Panc1 (cell line): ENCODE measurements at regions not wholly inside any gene's neighbourhood (a gene's known extent, or its start where the extent isn't known, plus 50 kb on each side); places are given as distances from the start of the nearest gene placed in this dataset.

ENCODE experiments used
- ATAC-seq: fragments of 200-7000 bp; cut with Tn5 transposase; 2 replicates; pipeline ENCODE4 v1.9.1; 2020; ENCODE audit warnings: mild to moderate bottlenecking, moderate library complexity
- BruUV-seq: library from RNA; stranded (reverse); fragments of 400-500 nt; replicated peaks from 2 replicates; lab custom pipeline; 2021; lab: Mats Ljungman, UMichigan
- CTCF ChIA-PET: fragments of 300-600 bp; sonication (Branson Sonifier 250); formaldehyde crosslinking; loops from one replicate; lab custom pipeline; 2022; ENCODE audit warnings: antibody characterized with exemption; lab: Charles Lee
- POLR2A ChIA-PET: fragments of 300-600 bp; sonication (Branson Sonifier 250); formaldehyde crosslinking; loops from one replicate; lab custom pipeline; 2022; ENCODE audit warnings: antibody characterized with exemption; lab: Charles Lee
- DNase-seq: peaks from one replicate; pipeline ENCODE4 v3.0.0-alpha.2; 2010; ENCODE audit warnings: low read depth, low spot score
- H3K27ac ChIP-seq: 2 replicates; pipeline ENCODE4 v1.5.1; 2011; ENCODE audit warnings: mild to moderate bottlenecking, low read length, inconsistent platforms
- H3K27me3 ChIP-seq: fragments of 200-500 bp; sonication (Bioruptor generic); 2 replicates; pipeline ENCODE4 v1.6.0; 2014; ENCODE audit warnings: low read length, inconsistent platforms; ENCODE audit not compliant: control insufficient read depth, insufficient read depth
- H3K36me3 ChIP-seq: fragments of 200-500 bp; sonication (Bioruptor generic); 2 replicates; pipeline ENCODE4 v1.5.1; 2014; ENCODE audit warnings: inconsistent platforms, mild to moderate bottlenecking, low read length, moderate library complexity; ENCODE audit not compliant: control insufficient read depth, insufficient read depth
- H3K4me1 ChIP-seq: 2 replicates; pipeline ENCODE4 v1.5.1; 2011; ENCODE audit warnings: inconsistent platforms, mild to moderate bottlenecking, low read length, moderate library complexity; ENCODE audit not compliant: control insufficient read depth, insufficient read depth
- H3K4me3 ChIP-seq, 2 experiments: 2 replicates each; pipeline ENCODE4 v1.5.1; 2011 to 2012; ENCODE audit warnings: low read depth in 2 of 2, low read length in 2 of 2, mild to moderate bottlenecking in 2 of 2, inconsistent platforms in 1 of 2, moderate library complexity in 1 of 2
- H3K9me3 ChIP-seq: fragments of 200-500 bp; sonication (Bioruptor generic); 2 replicates; pipeline ENCODE4 v1.5.1; 2014; ENCODE audit warnings: low read depth, mild to moderate bottlenecking, inconsistent platforms, low read length, moderate library complexity; ENCODE audit not compliant: control insufficient read depth, insufficient read depth
- CTCF ChIP-seq: fragments of 450-650 bp; IDR thresholded peaks from 2 replicates; pipeline ENCODE4 v1.5.1; 2017; ENCODE audit warnings: mild to moderate bottlenecking
- POLR2AphosphoS5 ChIP-seq: IDR thresholded peaks from 2 replicates; pipeline ENCODE4 v1.6.1; 2012; ENCODE audit warnings: mild to moderate bottlenecking, low read depth, low read length, moderate library complexity
- REST ChIP-seq, 2 experiments: IDR thresholded peaks; 2 replicates each; pipeline ENCODE4 v1.6.1; 2011 to 2012; ENCODE audit warnings: low read depth in 2 of 2, control low read depth in 1 of 2, low read length in 1 of 2, mild to moderate bottlenecking in 1 of 2, moderate library complexity in 1 of 2; ENCODE audit not compliant: insufficient read depth in 1 of 2
- SIN3A ChIP-seq: IDR thresholded peaks from 2 replicates; pipeline ENCODE4 v1.6.1; 2012; ENCODE audit warnings: low read depth, mild to moderate bottlenecking, low read length, moderate library complexity, borderline replicate concordance; ENCODE audit not compliant: insufficient read depth
- TCF7L2 ChIP-seq: IDR thresholded peaks from 2 replicates; pipeline ENCODE4 v1.6.1; 2011; ENCODE audit warnings: mild to moderate bottlenecking, low read depth, low read length, inconsistent platforms
- in situ Hi-C: cut with HindIII; loops from 2 replicates; pipeline ENCODE4 v1.10.0; 2016; ENCODE audit warnings: low sequenced_read_pairs, low pct_unique_long_range_greater_than_20kb
- intact Hi-C: fragments of 100-400 bp; cut with micrococcal nuclease; formaldehyde crosslinking; loops from one replicate; pipeline ENCODE4 v1.10.0; 2022; ENCODE audit not compliant: unreplicated experiment

- TF ChIP-seq POLR2AphosphoS5, result no peak
- intact Hi-C loops (no loop called here), in situ Hi-C loops (no loop called here)
- no peaks in the 10 kb centered on the region for H3K9me3 ChIP-seq
- H3K27ac ChIP-seq, result no peak overlapping the region
- ATAC-seq (no peak), DNase-seq (no peak)
- no peak overlapping the region for H3K4me3 ChIP-seq
- ChIA-PET POLR2A (no interaction called here), CTCF (no interaction called here)
- H3K27me3 ChIP-seq, result no peaks in the 10 kb centered on the region
- H3K36me3 ChIP-seq, result no peaks in the 10 kb centered on the region
- no peaks in the 10 kb centered on the region for H3K4me1 ChIP-seq
- BruUV-seq, result no TSS peak
Observed at GRCh38 chr1:78297836-78298235, 192.9 kb upstream of the PTGFR start.

GRCh38 chr1:78298349-78298748 is 192.4 kb upstream of the PTGFR start:
- BruUV-seq, result no TSS peak
- no peak overlapping the region for H3K27ac ChIP-seq
- CTCF ChIA-PET, result no interaction called here
- ATAC-seq (no peak), DNase-seq (no peak)
- no peaks in the 10 kb centered on the region for H3K4me1 ChIP-seq
- H3K9me3 ChIP-seq, result no peaks in the 10 kb centered on the region
- H3K4me3 ChIP-seq, result no peak overlapping the region
- TF ChIP-seq SIN3A (no peak), REST (IDR thresholded peaks at IDR 0.05; ENCODE audit: insufficient read depth in 1 of 2, low read depth in 2 of 2, low read length in 1 of 2) (no peak), TCF7L2 (no peak), CTCF (no peak), POLR2AphosphoS5 (no peak)
- in situ Hi-C loops (no loop called here), intact Hi-C loops (no loop called here)
- H3K36me3 ChIP-seq, result no peaks in the 10 kb centered on the region
- H3K27me3 ChIP-seq, result no peaks in the 10 kb centered on the region
- POLR2A ChIA-PET, result no interaction called here

GRCh38 chr1:78301141-78301540 is 189.6 kb upstream of the PTGFR start:
- no peaks in the 10 kb centered on the region for H3K27me3 ChIP-seq
- no peaks in the 10 kb centered on the region for H3K4me1 ChIP-seq
- in situ Hi-C loops, result no loop called here
- intact Hi-C loops, result no loop called here
- ATAC-seq (no peak), DNase-seq (no peak)
- ChIA-PET POLR2A (no interaction called here), CTCF (no interaction called here)
- no peak for TF ChIP-seq REST (IDR thresholded peaks at IDR 0.05; ENCODE audit: insufficient read depth in 1 of 2, low read depth in 2 of 2, low read length in 1 of 2)
- no peak for TF ChIP-seq TCF7L2
- no peak for TF ChIP-seq CTCF
- TF ChIP-seq SIN3A, result no peak
- no peak for TF ChIP-seq POLR2AphosphoS5
- no TSS peak for BruUV-seq
- H3K36me3 ChIP-seq, result no peaks in the 10 kb centered on the region
- H3K27ac ChIP-seq, result no peak overlapping the region
- no peak overlapping the region for H3K4me3 ChIP-seq
- H3K9me3 ChIP-seq, result no peaks in the 10 kb centered on the region
